ENCODE measurements at regions not wholly inside any gene's neighbourhood (a gene's known extent, or its start where the extent isn't known, plus 50 kb on each side); places are given as distances from the start of the nearest gene placed in this dataset.
"Not testable (repeated sequence)": the region's sequence is repeated elsewhere in the genome, so short reads cannot be mapped to it uniquely, and the experiment has no call there.

- no peak for DNase-seq (ENCODE audit: extremely low read depth in 1 of 2, low read depth in 1 of 2)
Observed at GRCh38 chr3:31314258-31314657, 218.5 kb upstream of the STT3B start.

- no peak for DNase-seq (ENCODE audit: extremely low read depth in 1 of 2, low read depth in 1 of 2)
Observed at GRCh38 chr3:31319332-31319731, 213.4 kb upstream of the STT3B start.

GRCh38 chr3:31321620-31322019 lies 211.1 kb upstream of the STT3B start:
- DNase-seq (ENCODE audit: extremely low read depth in 1 of 2, low read depth in 1 of 2) = no peak

GRCh38 chr3:31322460-31322859 lies 210.3 kb upstream of the STT3B start:
- no peak for DNase-seq (ENCODE audit: extremely low read depth in 1 of 2, low read depth in 1 of 2)

GRCh38 chr3:31327826-31328357 lies 204.8 kb upstream of the STT3B start:
- DNase-seq (ENCODE audit: extremely low read depth in 1 of 2, low read depth in 1 of 2) = not testable (repeated sequence)

- no peak for DNase-seq (ENCODE audit: extremely low read depth in 1 of 2, low read depth in 1 of 2)
Observed at GRCh38 chr3:31331278-31331677, 201.4 kb upstream of the STT3B start.

- DNase-seq (ENCODE audit: extremely low read depth in 1 of 2, low read depth in 1 of 2) = no peak
Observed at GRCh38 chr3:31341130-31341529, 191.6 kb upstream of the STT3B start.

- no peak for DNase-seq (ENCODE audit: extremely low read depth in 1 of 2, low read depth in 1 of 2)
Observed at GRCh38 chr3:31343075-31343474, 189.7 kb upstream of the STT3B start.

GRCh38 chr3:31345581-31345980 lies 187.1 kb upstream of the STT3B start:
- DNase-seq (ENCODE audit: extremely low read depth in 1 of 2, low read depth in 1 of 2) = no peak

GRCh38 chr3:31346542-31346979 lies 186.2 kb upstream of the STT3B start:
- DNase-seq (ENCODE audit: extremely low read depth in 1 of 2, low read depth in 1 of 2) = no peak

- no peak for DNase-seq (ENCODE audit: extremely low read depth in 1 of 2, low read depth in 1 of 2)
Observed at GRCh38 chr3:31349001-31349748, 183.6 kb upstream of the STT3B start.

- no peak for DNase-seq (ENCODE audit: extremely low read depth in 1 of 2, low read depth in 1 of 2)
Observed at GRCh38 chr3:31350307-31350706, 182.4 kb upstream of the STT3B start.

- DNase-seq (ENCODE audit: extremely low read depth in 1 of 2, low read depth in 1 of 2) = no peak
Observed at GRCh38 chr3:31352331-31352730, 180.4 kb upstream of the STT3B start.

- DNase-seq (ENCODE audit: extremely low read depth in 1 of 2, low read depth in 1 of 2) = no peak
Observed at GRCh38 chr3:31353166-31353565, 179.6 kb upstream of the STT3B start.

GRCh38 chr3:31354373-31354772 lies 178.4 kb upstream of the STT3B start:
- DNase-seq (ENCODE audit: extremely low read depth in 1 of 2, low read depth in 1 of 2) = no peak

GRCh38 chr3:31355807-31356206 lies 176.9 kb upstream of the STT3B start:
- DNase-seq (ENCODE audit: extremely low read depth in 1 of 2, low read depth in 1 of 2) = no peak

- no peak for DNase-seq (ENCODE audit: extremely low read depth in 1 of 2, low read depth in 1 of 2)
Observed at GRCh38 chr3:31356941-31357340, 175.8 kb upstream of the STT3B start.

GRCh38 chr3:31357451-31357850 lies 175.3 kb upstream of the STT3B start:
- no peak for DNase-seq (ENCODE audit: extremely low read depth in 1 of 2, low read depth in 1 of 2)

- no peak for DNase-seq (ENCODE audit: extremely low read depth in 1 of 2, low read depth in 1 of 2)
Observed at GRCh38 chr3:31358473-31359070, 174.2 kb upstream of the STT3B start.

GRCh38 chr3:31361371-31362273 lies 171.1 kb upstream of the STT3B start:
- no peak for DNase-seq (ENCODE audit: extremely low read depth in 1 of 2, low read depth in 1 of 2)

GRCh38 chr3:31364188-31364587 lies 168.5 kb upstream of the STT3B start:
- DNase-seq (ENCODE audit: extremely low read depth in 1 of 2, low read depth in 1 of 2) = no peak
